K562 (cell line): ENCODE measurements at regions not wholly inside any gene's neighbourhood (a gene's known extent, or its start where the extent isn't known, plus 50 kb on each side); places are given as distances from the start of the nearest gene placed in this dataset.

ENCODE experiments used
- CHD7 ChIP-seq: fragments of 200-600 bp; sonication (generic); IDR thresholded peaks from one replicate; pipeline ENCODE4 v1.6.1; 2012; ENCODE audit warnings: mild to moderate bottlenecking, low read depth, low read length, inconsistent platforms
- NFIC ChIP-seq: fragments of 450-650 bp; IDR thresholded peaks from 2 replicates; pipeline ENCODE4 v1.6.1; 2017; ENCODE audit warnings: mild to moderate bottlenecking, inconsistent platforms
- RAD21 ChIP-seq, 2 experiments: fragments of 250-450 bp in 1 of 2; fragments of 450-650 bp in 1 of 2; sonication (Bioruptor Pico) in 1 of 2; formaldehyde crosslinking in 1 of 2; IDR thresholded peaks in 1 of 2; conservative IDR thresholded peaks in 1 of 2; 2 replicates each; pipeline versions ENCODE4 v1.4.0 to v1.8.0; 2020 to 2022; ENCODE audit warnings: mild to moderate bottlenecking in 2 of 2, moderate library complexity in 1 of 2
- SMC3 ChIP-seq: conservative IDR thresholded peaks from 2 replicates; pipeline ENCODE4 v1.6.1; 2011; ENCODE audit warnings: low read depth, low read length, improper control_type of control experiment; ENCODE audit not compliant: insufficient read depth
- ZNF165 ChIP-seq: fragments of 250-450 bp; sonication (Bioruptor Pico); IDR thresholded peaks from 2 replicates; pipeline ENCODE4 v1.4.0; 2020; ENCODE audit warnings: borderline replicate concordance
- ZNF609 ChIP-seq: sonication (generic); formaldehyde crosslinking; IDR thresholded peaks from 2 replicates; pipeline ENCODE4 v1.8.1; 2023; ENCODE audit warnings: missing genetic modification reagents, mild to moderate bottlenecking, borderline replicate concordance

GRCh38 chrX:49754233-49754857, 58.6 kb upstream of the PAGE1 start (continued):
- TF ChIP-seq ZNF609: no peak
- peak; percentile 61 to 79; a peak in 3 of 4 replicates for TF ChIP-seq RAD21 (CRISPR knock-in tag; conservative IDR thresholded peaks at IDR 0.05 in 1 of 2, IDR thresholded peaks at IDR 0.05 in 1 of 2)
- TF ChIP-seq NFIC: no peak
- TF ChIP-seq CHD7: no peak
- TF ChIP-seq ZNF165 (CRISPR knock-in tag): no peak
- peak; percentile 52; the same call in 1 of the 2 replicates for TF ChIP-seq SMC3
